ENCODE measurements at regions not wholly inside any gene's neighbourhood (a gene's known extent, or its start where the extent isn't known, plus 50 kb on each side); places are given as distances from the start of the nearest gene placed in this dataset.
"Not testable (repeated sequence)": the region's sequence is repeated elsewhere in the genome, so short reads cannot be mapped to it uniquely, and the experiment has no call there.

DNA sequence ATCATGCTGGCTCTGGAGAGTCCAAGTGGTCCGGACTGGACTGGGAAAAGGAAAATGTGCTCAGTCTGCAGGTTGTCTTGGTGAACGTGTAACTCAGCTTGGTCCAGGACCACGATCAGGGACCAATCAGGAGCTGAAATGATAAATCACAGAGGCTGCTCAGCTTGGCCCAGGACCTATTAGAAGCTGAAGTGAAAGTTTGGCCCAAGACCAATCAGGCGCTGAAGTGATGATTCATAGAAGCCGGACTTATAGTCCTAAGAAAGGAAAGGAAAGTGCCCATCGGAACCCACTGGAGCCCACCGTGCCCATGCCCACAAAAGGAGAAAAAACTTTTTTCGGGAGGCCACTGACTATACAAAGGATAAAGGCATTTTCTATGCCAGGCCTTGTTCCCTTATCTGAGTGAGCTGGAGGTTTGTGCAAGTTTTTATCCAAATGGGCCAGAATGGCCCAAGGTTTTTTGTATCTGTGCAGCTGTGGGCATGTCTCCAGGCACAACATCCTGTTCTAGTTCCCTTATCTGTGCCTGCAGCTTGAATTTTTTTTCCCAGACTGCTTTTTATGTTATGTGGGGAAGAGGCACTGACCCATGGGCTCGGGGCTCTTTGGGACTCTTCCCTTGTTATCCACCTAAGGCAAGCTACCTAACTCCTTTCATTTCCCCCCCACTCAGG lies 194.4 kb downstream of the FAM133A start:
- H4K20me1 ChIP-seq (ENCODE audit: control insufficient read depth, insufficient read depth, low read depth, low read length) = no peaks in the 10 kb centered on the region
- H3K9me2 ChIP-seq (replicated peaks; ENCODE audit: control insufficient read depth, low read length) = no peaks in the 10 kb centered on the region
- no peak overlapping the region for H3K4me2 ChIP-seq (ENCODE audit: low read length)
- no peaks in the 10 kb centered on the region for H3K36me3 ChIP-seq (ENCODE audit: control insufficient read depth, low read length)
- H3K4me3 ChIP-seq (ENCODE audit: low read length) = no peak overlapping the region
- no peaks in the 10 kb centered on the region for H3F3A ChIP-seq (ENCODE audit: control insufficient read depth, insufficient read depth)
- no peak overlapping the region for H3K27ac ChIP-seq (ENCODE audit: low read depth, low read length)
- H3K4me1 ChIP-seq (ENCODE audit: control insufficient read depth, low read length) = no peaks in the 10 kb centered on the region
- no peaks in the 10 kb centered on the region for H3K27me3 ChIP-seq (ENCODE audit: control insufficient read depth, low read length)
- no peak for TF ChIP-seq EZH2phosphoT487 (IDR thresholded peaks at IDR 0.05; ENCODE audit: borderline replicate concordance, low read length)
- TF ChIP-seq, protein P1, sequence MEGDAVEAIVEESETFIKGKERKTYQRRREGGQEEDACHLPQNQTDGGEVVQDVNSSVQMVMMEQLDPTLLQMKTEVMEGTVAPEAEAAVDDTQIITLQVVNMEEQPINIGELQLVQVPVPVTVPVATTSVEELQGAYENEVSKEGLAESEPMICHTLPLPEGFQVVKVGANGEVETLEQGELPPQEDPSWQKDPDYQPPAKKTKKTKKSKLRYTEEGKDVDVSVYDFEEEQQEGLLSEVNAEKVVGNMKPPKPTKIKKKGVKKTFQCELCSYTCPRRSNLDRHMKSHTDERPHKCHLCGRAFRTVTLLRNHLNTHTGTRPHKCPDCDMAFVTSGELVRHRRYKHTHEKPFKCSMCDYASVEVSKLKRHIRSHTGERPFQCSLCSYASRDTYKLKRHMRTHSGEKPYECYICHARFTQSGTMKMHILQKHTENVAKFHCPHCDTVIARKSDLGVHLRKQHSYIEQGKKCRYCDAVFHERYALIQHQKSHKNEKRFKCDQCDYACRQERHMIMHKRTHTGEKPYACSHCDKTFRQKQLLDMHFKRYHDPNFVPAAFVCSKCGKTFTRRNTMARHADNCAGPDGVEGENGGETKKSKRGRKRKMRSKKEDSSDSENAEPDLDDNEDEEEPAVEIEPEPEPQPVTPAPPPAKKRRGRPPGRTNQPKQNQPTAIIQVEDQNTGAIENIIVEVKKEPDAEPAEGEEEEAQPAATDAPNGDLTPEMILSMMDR (IDR thresholded peaks at IDR 0.05; ENCODE audit: low read depth, low read length, poor library complexity, severe bottlenecking) = no peak
- H3K9me3 ChIP-seq (ENCODE audit: control insufficient read depth, insufficient read depth, low read length) = no peaks in the 10 kb centered on the region
- H3K79me2 ChIP-seq (ENCODE audit: control insufficient read depth, low read length) = no peaks in the 10 kb centered on the region

DNA sequence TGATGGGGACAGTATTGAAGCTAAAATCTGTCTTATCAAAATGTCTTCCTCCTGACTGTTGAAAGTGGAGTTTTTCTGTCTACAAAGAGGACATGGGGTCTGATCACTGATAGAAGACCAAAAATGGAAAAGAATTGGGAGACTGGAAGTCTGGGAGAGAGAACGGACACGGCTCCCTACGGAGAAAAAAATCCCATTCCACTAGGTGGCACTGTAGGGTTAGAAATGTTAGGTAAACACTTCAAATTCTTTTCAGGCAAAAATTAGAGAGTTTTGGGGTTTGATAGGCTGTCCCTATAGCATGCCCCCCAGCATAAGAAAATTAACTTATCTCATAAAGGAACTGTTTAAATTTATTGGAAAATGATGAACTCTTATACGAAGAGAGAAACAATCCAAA lies 200.5 kb downstream of the FAM133A start:
- no peaks in the 10 kb centered on the region for H3K9me3 ChIP-seq (ENCODE audit: control insufficient read depth, insufficient read depth, low read length)
- no peak overlapping the region for H3K27ac ChIP-seq (ENCODE audit: low read depth, low read length)
- no peaks in the 10 kb centered on the region for H3K27me3 ChIP-seq (ENCODE audit: control insufficient read depth, low read length)
- no peaks in the 10 kb centered on the region for H4K20me1 ChIP-seq (ENCODE audit: control insufficient read depth, insufficient read depth, low read depth, low read length)
- H3K4me2 ChIP-seq (ENCODE audit: low read length) = no peak overlapping the region
- H3K9me2 ChIP-seq (replicated peaks; ENCODE audit: control insufficient read depth, low read length) = no peaks in the 10 kb centered on the region
- TF ChIP-seq, protein P1 (IDR thresholded peaks at IDR 0.05; ENCODE audit: low read depth, low read length, poor library complexity, severe bottlenecking) = peak; percentile 53
- no peak for TF ChIP-seq EZH2phosphoT487 (IDR thresholded peaks at IDR 0.05; ENCODE audit: borderline replicate concordance, low read length)
- H3F3A ChIP-seq (ENCODE audit: control insufficient read depth, insufficient read depth) = no peaks in the 10 kb centered on the region
- no peaks in the 10 kb centered on the region for H3K4me1 ChIP-seq (ENCODE audit: control insufficient read depth, low read length)
- H3K4me3 ChIP-seq (ENCODE audit: low read length) = no peak overlapping the region
- H3K36me3 ChIP-seq (ENCODE audit: control insufficient read depth, low read length) = no peaks in the 10 kb centered on the region
- H3K79me2 ChIP-seq (ENCODE audit: control insufficient read depth, low read length) = no peaks in the 10 kb centered on the region

DNA sequence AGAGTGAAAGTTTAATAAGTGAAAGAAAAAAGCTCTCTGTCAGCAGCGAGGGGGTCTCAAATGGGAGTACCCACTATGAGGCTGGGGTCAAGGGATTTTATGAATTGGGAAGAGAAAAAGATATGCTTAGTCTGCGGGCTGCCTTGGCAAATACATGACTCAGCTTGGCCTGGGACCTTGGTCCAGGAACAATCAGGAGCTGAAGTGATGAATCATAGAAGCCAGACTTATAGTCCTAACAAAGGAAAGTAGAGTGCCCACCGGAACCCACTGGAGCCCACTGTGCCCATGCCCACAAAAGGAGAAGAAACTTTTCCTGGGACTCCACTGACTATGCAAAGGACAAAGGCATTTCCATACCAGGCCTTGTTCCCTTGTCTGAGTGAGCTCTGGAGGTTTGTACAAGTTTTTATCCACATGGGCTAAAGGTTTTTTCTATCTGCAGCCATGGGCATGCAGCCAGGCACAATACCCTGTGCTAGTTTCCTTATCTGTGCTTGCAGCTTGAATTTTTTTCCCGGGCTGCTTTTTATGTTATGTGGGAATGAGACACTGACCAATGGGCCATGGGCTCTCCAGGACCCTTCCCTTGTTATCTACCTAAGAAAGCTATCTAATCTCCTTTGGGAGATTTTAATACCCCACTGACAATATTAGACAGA lies 201.7 kb downstream of the FAM133A start:
- Histone ChIP-seq H3K9me2 (replicated peaks; ENCODE audit: control insufficient read depth, low read length) (no peaks in the 10 kb centered on the region), H3K36me3 (ENCODE audit: control insufficient read depth, low read length) (no peaks in the 10 kb centered on the region), H3K4me1 (ENCODE audit: control insufficient read depth, low read length) (no peaks in the 10 kb centered on the region), H3K4me3 (ENCODE audit: low read length) (no peak overlapping the region), H3K79me2 (ENCODE audit: control insufficient read depth, low read length) (no peaks in the 10 kb centered on the region), H3K9me3 (ENCODE audit: control insufficient read depth, insufficient read depth, low read length) (no peaks in the 10 kb centered on the region), H3K27me3 (ENCODE audit: control insufficient read depth, low read length) (no peaks in the 10 kb centered on the region), H3F3A (ENCODE audit: control insufficient read depth, insufficient read depth) (no peaks in the 10 kb centered on the region), H3K27ac (ENCODE audit: low read depth, low read length) (no peak overlapping the region), H4K20me1 (ENCODE audit: control insufficient read depth, insufficient read depth, low read depth, low read length) (no peaks in the 10 kb centered on the region), H3K4me2 (ENCODE audit: low read length) (no peak overlapping the region)
- TF ChIP-seq, protein P1 (IDR thresholded peaks at IDR 0.05; ENCODE audit: low read depth, low read length, poor library complexity, severe bottlenecking) = no peak
- no peak for TF ChIP-seq EZH2phosphoT487 (IDR thresholded peaks at IDR 0.05; ENCODE audit: borderline replicate concordance, low read length)

DNA sequence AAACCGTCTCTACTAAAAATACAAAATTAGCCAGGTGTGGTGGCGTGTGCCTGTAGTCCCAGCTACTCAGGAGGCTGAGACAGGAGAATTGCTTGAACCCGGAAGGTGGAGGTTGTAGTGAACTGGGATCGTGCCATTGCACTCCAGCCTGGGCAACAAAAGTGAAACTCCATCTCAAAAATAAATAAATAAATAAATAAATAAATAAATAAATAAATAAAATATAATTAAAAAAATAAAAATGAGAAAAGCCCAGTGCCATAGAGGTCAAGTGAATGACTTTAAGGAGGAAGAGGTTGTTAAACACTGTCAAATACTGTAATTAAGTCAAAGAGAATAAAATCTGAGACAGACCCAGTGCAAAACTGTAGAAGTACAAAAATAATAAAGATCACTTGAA lies 247.0 kb downstream of the FAM133A start:
- H3K36me3 ChIP-seq (ENCODE audit: control insufficient read depth, low read length); H3K79me2 ChIP-seq (ENCODE audit: control insufficient read depth, low read length); H4K20me1 ChIP-seq (ENCODE audit: control insufficient read depth, insufficient read depth, low read depth, low read length); H3K9me3 ChIP-seq (ENCODE audit: control insufficient read depth, insufficient read depth, low read length); H3K4me1 ChIP-seq (ENCODE audit: control insufficient read depth, low read length); H3K27ac ChIP-seq (ENCODE audit: low read depth, low read length); H3K4me2 ChIP-seq (ENCODE audit: low read length); H3K9me2 ChIP-seq (replicated peaks; ENCODE audit: control insufficient read depth, low read length); H3F3A ChIP-seq (ENCODE audit: control insufficient read depth, insufficient read depth); H3K4me3 ChIP-seq (ENCODE audit: low read length); H3K27me3 ChIP-seq (ENCODE audit: control insufficient read depth, low read length): not testable (repeated sequence)
